HEK293T (cell line): ENCODE measurements at regions not wholly inside any gene's neighbourhood (a gene's known extent, or its start where the extent isn't known, plus 50 kb on each side); places are given as distances from the start of the nearest gene placed in this dataset.

ENCODE experiments used
- ARNT ChIP-seq: fragments of 450-650 bp; IDR thresholded peaks from 2 replicates; pipeline ENCODE4 v1.6.1; 2017; ENCODE audit warnings: mild to moderate bottlenecking
- BHLHE40 ChIP-seq: fragments of 450-650 bp; IDR thresholded peaks from 2 replicates; pipeline ENCODE4 v1.6.1; 2016; ENCODE audit warnings: mild to moderate bottlenecking, moderate library complexity, borderline replicate concordance
- ELF4 ChIP-seq: fragments of 450-650 bp; IDR thresholded peaks from 2 replicates; pipeline ENCODE4 v1.6.1; 2017; ENCODE audit warnings: antibody characterized with exemption
- FOXA1 ChIP-seq: fragments of 450-650 bp; IDR thresholded peaks from 2 replicates; pipeline ENCODE4 v1.6.1; 2016; ENCODE audit warnings: mild to moderate bottlenecking
- FOXK2 ChIP-seq: fragments of 450-650 bp; IDR thresholded peaks from 2 replicates; pipeline ENCODE4 v1.6.1; 2016; ENCODE audit warnings: mild to moderate bottlenecking
- FOXM1 ChIP-seq: fragments of 450-650 bp; IDR thresholded peaks from 2 replicates; pipeline ENCODE4 v1.6.1; 2017; ENCODE audit warnings: mild to moderate bottlenecking, borderline replicate concordance
- HDGF ChIP-seq: fragments of 450-650 bp; IDR thresholded peaks from 2 replicates; pipeline ENCODE4 v1.6.1; 2017; ENCODE audit warnings: antibody characterized with exemption, borderline replicate concordance
- L3MBTL2 ChIP-seq: fragments of 450-650 bp; conservative IDR thresholded peaks from 2 replicates; pipeline ENCODE4 v1.6.1; 2016; ENCODE audit warnings: mild to moderate bottlenecking
- LEF1 ChIP-seq: fragments of 450-650 bp; IDR thresholded peaks from 2 replicates; pipeline ENCODE4 v1.6.1; 2017; ENCODE audit warnings: mild to moderate bottlenecking, borderline replicate concordance
- NFRKB ChIP-seq: fragments of 450-650 bp; IDR thresholded peaks from 2 replicates; pipeline ENCODE4 v1.6.1; 2016; ENCODE audit warnings: mild to moderate bottlenecking, moderate library complexity
- SUZ12 ChIP-seq: fragments of 450-650 bp; IDR thresholded peaks from 2 replicates; pipeline ENCODE4 v1.6.1; 2016; ENCODE audit warnings: mild to moderate bottlenecking
- TARDBP ChIP-seq: fragments of 450-650 bp; IDR thresholded peaks from 2 replicates; pipeline ENCODE4 v1.6.1; 2016
- ZNF384 ChIP-seq: fragments of 450-650 bp; IDR thresholded peaks from 2 replicates; pipeline ENCODE4 v1.6.1; 2016
- TF ChIP-seq, protein P1 (sequence below): fragments of 450-650 bp; IDR thresholded peaks from 2 replicates; pipeline ENCODE4 v1.6.1; 2016

DNA sequence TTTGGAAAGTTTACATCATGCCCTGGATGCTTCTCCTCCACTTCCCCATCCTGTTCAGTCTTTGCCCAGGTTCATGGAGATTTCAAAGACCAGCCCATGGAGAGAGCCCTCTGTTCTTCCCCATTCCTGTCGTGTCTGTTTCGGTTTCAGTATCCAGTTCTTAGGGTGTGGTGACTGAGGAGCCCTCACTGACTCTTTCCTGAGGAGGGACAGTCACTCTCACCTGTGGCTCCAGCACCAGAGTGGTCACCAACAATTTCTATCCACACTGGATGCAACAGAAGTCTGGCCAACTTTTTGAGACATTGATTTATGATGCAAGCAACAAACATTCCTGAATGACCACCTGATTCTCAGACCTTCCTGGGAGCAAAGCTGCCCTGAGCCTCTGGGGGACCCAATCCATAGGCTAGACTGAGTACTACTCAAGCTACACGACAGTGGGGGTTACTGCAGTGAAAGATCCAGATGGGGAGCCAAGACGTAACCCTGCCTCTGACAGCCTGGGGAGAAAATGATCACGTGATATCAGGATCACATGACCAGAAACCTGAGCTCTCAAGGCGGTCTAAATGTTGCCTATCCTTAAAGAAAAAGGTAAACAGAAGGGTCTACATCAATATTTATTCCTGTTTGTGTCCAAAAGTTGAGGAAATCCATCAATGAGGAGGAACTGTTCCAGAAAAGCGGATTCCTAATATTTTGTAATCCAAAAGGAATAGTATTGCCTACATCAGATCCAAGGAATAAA is 76.2 kb upstream of the VPREB1 start:
- TF ChIP-seq FOXA1 (no peak), ARNT (no peak), FOXM1 (no peak), L3MBTL2 (peak; percentile 59), TARDBP (no peak), LEF1 (no peak), ZNF384 (no peak), ELF4 (no peak), SUZ12 (no peak), BHLHE40 (no peak), HDGF (no peak), FOXK2 (no peak), NFRKB (no peak)
- TF ChIP-seq, protein P1, sequence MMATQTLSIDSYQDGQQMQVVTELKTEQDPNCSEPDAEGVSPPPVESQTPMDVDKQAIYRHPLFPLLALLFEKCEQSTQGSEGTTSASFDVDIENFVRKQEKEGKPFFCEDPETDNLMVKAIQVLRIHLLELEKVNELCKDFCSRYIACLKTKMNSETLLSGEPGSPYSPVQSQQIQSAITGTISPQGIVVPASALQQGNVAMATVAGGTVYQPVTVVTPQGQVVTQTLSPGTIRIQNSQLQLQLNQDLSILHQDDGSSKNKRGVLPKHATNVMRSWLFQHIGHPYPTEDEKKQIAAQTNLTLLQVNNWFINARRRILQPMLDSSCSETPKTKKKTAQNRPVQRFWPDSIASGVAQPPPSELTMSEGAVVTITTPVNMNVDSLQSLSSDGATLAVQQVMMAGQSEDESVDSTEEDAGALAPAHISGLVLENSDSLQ = peak; percentile 61
